HG03159 (cell line): ENCODE measurements at regions not wholly inside any gene's neighbourhood (a gene's known extent, or its start where the extent isn't known, plus 50 kb on each side); places are given as distances from the start of the nearest gene placed in this dataset.

Experiments
- ATAC-seq: cut with Tn5 transposase; IDR thresholded peaks from one replicate; pipeline ENCODE4 v1.9.1; 2021; ENCODE audit warnings: mild to moderate bottlenecking, moderate library complexity; ENCODE audit not compliant: unreplicated experiment

DNA sequence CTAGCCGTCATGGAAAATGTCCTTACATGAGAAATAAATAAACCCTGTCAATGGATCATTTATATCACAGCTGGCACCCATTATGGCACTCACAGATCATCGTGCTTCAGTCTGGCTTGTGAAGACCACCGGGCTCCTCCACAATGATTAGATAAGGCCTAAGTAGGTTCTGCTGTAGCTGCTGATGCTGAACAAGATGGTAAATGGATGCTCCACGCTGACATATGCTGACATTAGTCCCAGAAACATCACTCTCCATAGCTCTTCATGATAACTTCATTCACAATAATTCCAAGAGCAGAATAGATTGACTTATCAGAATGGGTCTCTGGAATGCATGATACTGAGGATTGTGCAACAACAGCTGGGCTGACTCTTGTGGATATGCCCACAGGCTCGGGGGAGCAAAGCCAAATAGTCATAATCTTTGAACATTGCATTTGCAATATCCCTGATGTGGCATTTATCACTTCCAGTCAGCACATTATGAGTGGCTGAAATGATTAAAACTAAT is 63.8 kb upstream of the RXFP2 start:
- no peak for ATAC-seq

DNA sequence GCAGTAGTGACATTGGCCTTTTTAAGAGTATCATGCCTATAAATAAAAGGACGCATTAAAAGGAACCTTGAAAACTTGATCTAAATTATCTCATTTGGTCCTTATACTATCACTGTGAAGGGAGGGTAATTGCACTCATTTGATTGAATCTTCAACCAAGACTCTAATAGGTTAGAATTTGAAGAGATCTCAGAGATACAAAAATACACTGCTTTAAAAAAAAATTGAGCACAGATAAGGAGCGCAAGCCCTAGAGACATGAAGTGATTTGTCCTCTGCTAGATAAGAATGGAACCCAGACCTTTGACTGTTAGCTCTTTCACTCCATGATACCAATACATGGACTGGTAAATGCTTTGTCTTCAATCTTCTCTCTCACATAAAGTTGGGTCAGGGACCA is 58.2 kb upstream of the RXFP2 start:
- ATAC-seq = no peak

DNA sequence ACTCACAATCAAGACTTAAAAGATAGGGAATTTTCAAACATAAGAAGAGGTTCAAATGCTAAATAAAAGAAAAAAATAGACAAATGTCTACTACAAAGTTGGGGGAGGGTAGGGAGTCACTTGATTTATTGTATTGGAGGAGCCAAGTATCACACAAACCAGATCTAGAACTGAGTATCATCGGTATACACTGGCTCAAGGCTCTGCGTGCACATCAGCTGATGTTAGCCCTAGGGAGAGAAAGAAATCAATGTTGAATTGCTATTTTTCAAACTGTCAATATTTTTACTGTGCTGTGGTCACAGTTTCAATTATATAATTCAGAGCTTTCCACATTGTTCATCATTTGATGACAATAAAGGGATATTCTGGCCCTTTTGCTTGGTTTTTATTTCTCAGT is 54.9 kb upstream of the RXFP2 start:
- ATAC-seq = no peak

GRCh38 chr13:31686670-31687425 is 52.5 kb upstream of the RXFP2 start:
- no peak for ATAC-seq
